HEK293 (cell line): ENCODE measurements at regions not wholly inside any gene's neighbourhood (a gene's known extent, or its start where the extent isn't known, plus 50 kb on each side); places are given as distances from the start of the nearest gene placed in this dataset.

Experiments
- CTCF ChIA-PET: fragments of 350-600 bp; formaldehyde crosslinking; extraction: SDS; loops from one replicate; lab custom pipeline; 2021; ENCODE audit warnings: antibody characterized with exemption; lab: Yijun Ruan, JAX
- POLR2A ChIA-PET: fragments of 300-600 bp; formaldehyde crosslinking; extraction: SDS; loops from one replicate; lab custom pipeline; 2020; ENCODE audit warnings: antibody characterized with exemption, inconsistent platforms; lab: Yijun Ruan, JAX
- H3K27ac ChIP-seq: fragments of 200-500 bp; sonication (Bioruptor generic); 2 replicates; pipeline ENCODE4 v1.5.1; 2014; ENCODE audit warnings: low read depth, low read length, control low read depth, inconsistent platforms; ENCODE audit errors: extremely low read depth
- H3K36me3 ChIP-seq, 2 experiments: fragments of 200-500 bp in 1 of 2; sonication (Bioruptor generic) in 1 of 2; 1 replicate in 1 of 2; 2 replicates in 1 of 2; pipeline ENCODE4 v1.5.1; 2014 to 2017; ENCODE audit warnings: inconsistent platforms in 2 of 2, low read length in 2 of 2; ENCODE audit not compliant: control insufficient read depth in 2 of 2, insufficient read depth in 1 of 2
- H3K4me1 ChIP-seq: fragments of 200-500 bp; sonication (Bioruptor generic); 2 replicates; pipeline ENCODE4 v1.5.1; 2014; ENCODE audit warnings: mild to moderate bottlenecking, low read length, inconsistent platforms; ENCODE audit not compliant: control insufficient read depth, insufficient read depth
- H3K4me3 ChIP-seq: 2 replicates; pipeline ENCODE4 v1.5.1; 2011; ENCODE audit warnings: low read depth, mild to moderate bottlenecking, control low read depth, low read length, moderate library complexity
- H3K9me3 ChIP-seq: fragments of 200-500 bp; sonication (Bioruptor generic); 2 replicates; pipeline ENCODE4 v1.5.1; 2014; ENCODE audit warnings: low read depth, low read length, inconsistent platforms; ENCODE audit not compliant: control insufficient read depth, insufficient read depth
- GFI1B ChIP-seq: fragments of 450-650 bp; formaldehyde crosslinking; IDR thresholded peaks from 2 replicates; pipeline ENCODE4 v1.5.1; 2016; ENCODE audit warnings: missing biosample characterization, missing genetic modification characterization
- HOXA7 ChIP-seq: sonication (generic); formaldehyde crosslinking; IDR thresholded peaks from 2 replicates; pipeline ENCODE4 v1.8.1; 2022; ENCODE audit warnings: missing genetic modification reagents, borderline replicate concordance
- INSM2 ChIP-seq: fragments of 450-650 bp; formaldehyde crosslinking; IDR thresholded peaks from 2 replicates; pipeline ENCODE4 v1.5.1; 2016; ENCODE audit warnings: missing biosample characterization, missing genetic modification characterization
- KLF7 ChIP-seq: fragments of 450-650 bp; formaldehyde crosslinking; IDR thresholded peaks from 2 replicates; pipeline ENCODE4 v1.5.1; 2016; ENCODE audit warnings: missing biosample characterization, missing genetic modification characterization, borderline replicate concordance
- OVOL3 ChIP-seq: fragments of 450-650 bp; formaldehyde crosslinking; IDR thresholded peaks from 2 replicates; pipeline ENCODE4 v1.5.1; 2016; ENCODE audit warnings: missing biosample characterization, missing genetic modification characterization
- PRDM4 ChIP-seq: fragments of 450-650 bp; formaldehyde crosslinking; IDR thresholded peaks from 2 replicates; pipeline ENCODE4 v1.5.1; 2017; ENCODE audit warnings: missing biosample characterization, missing genetic modification characterization
- RBAK ChIP-seq: fragments of 450-650 bp; formaldehyde crosslinking; IDR thresholded peaks from 2 replicates; pipeline ENCODE4 v1.5.1; 2016; ENCODE audit warnings: missing biosample characterization, missing genetic modification characterization
- SETDB1 ChIP-seq: IDR thresholded peaks from one replicate; pipeline ENCODE4 v1.6.1; 2017; ENCODE audit warnings: mild to moderate bottlenecking, low read length, moderate library complexity, mixed read lengths; ENCODE audit not compliant: insufficient read length
- SP7 ChIP-seq: fragments of 450-650 bp; formaldehyde crosslinking; IDR thresholded peaks from 2 replicates; pipeline ENCODE4 v1.5.1; 2016; ENCODE audit warnings: missing biosample characterization, missing genetic modification characterization
- YY2 ChIP-seq: fragments of 450-650 bp; formaldehyde crosslinking; IDR thresholded peaks from 2 replicates; pipeline ENCODE4 v1.5.1; 2016; ENCODE audit warnings: missing biosample characterization, missing genetic modification characterization
- ZBTB8A ChIP-seq: fragments of 450-650 bp; formaldehyde crosslinking; IDR thresholded peaks from 2 replicates; pipeline ENCODE4 v1.5.1; 2016; ENCODE audit warnings: missing biosample characterization, missing genetic modification characterization
- ZNF133 ChIP-seq: fragments of 450-650 bp; formaldehyde crosslinking; IDR thresholded peaks from 2 replicates; pipeline ENCODE4 v1.5.1; 2016; ENCODE audit warnings: missing biosample characterization, missing genetic modification characterization
- ZNF184 ChIP-seq: fragments of 450-650 bp; IDR thresholded peaks from 2 replicates; pipeline ENCODE4 v1.5.1; 2018; ENCODE audit warnings: missing biosample characterization, mild to moderate bottlenecking, missing genetic modification characterization
- ZNF19 ChIP-seq: fragments of 450-650 bp; formaldehyde crosslinking; IDR thresholded peaks from 2 replicates; pipeline ENCODE4; 2016; ENCODE audit warnings: missing biosample characterization, missing genetic modification characterization, low read depth
- ZNF221 ChIP-seq: fragments of 450-650 bp; formaldehyde crosslinking; IDR thresholded peaks from 2 replicates; pipeline ENCODE4 v1.5.1; 2017; ENCODE audit warnings: missing biosample characterization, missing genetic modification characterization, borderline replicate concordance
- ZNF239 ChIP-seq: fragments of 450-650 bp; formaldehyde crosslinking; IDR thresholded peaks from 2 replicates; pipeline ENCODE4 v1.5.1; 2016; ENCODE audit warnings: missing biosample characterization, missing genetic modification characterization
- ZNF24 ChIP-seq: fragments of 450-650 bp; formaldehyde crosslinking; IDR thresholded peaks from 2 replicates; pipeline ENCODE4 v1.5.1; 2016; ENCODE audit warnings: missing biosample characterization, missing genetic modification characterization
- ZNF335 ChIP-seq: fragments of 450-650 bp; formaldehyde crosslinking; conservative IDR thresholded peaks from 2 replicates; pipeline ENCODE4 v1.5.1; 2016; ENCODE audit warnings: missing biosample characterization, missing genetic modification characterization
- ZNF366 ChIP-seq: fragments of 450-650 bp; formaldehyde crosslinking; conservative IDR thresholded peaks from 2 replicates; pipeline ENCODE4 v1.5.1; 2016; ENCODE audit warnings: missing biosample characterization, missing genetic modification characterization
- ZNF391 ChIP-seq: fragments of 450-650 bp; formaldehyde crosslinking; IDR thresholded peaks from 2 replicates; pipeline ENCODE4 v1.5.1; 2016; ENCODE audit warnings: low read depth, missing biosample characterization, missing genetic modification characterization, borderline replicate concordance
- ZNF398 ChIP-seq: fragments of 450-650 bp; formaldehyde crosslinking; IDR thresholded peaks from 2 replicates; pipeline ENCODE4 v1.5.1; 2017; ENCODE audit warnings: missing biosample characterization, missing genetic modification characterization
- ZNF501 ChIP-seq: fragments of 450-650 bp; formaldehyde crosslinking; IDR thresholded peaks from 2 replicates; pipeline ENCODE4 v1.5.1; 2016; ENCODE audit warnings: missing biosample characterization, missing genetic modification characterization
- ZNF514 ChIP-seq: fragments of 450-650 bp; formaldehyde crosslinking; IDR thresholded peaks from 2 replicates; pipeline ENCODE4 v1.5.1; 2016; ENCODE audit warnings: missing biosample characterization, missing genetic modification characterization
- ZNF544 ChIP-seq: fragments of 450-650 bp; formaldehyde crosslinking; IDR thresholded peaks from 2 replicates; pipeline ENCODE4 v1.5.0; 2017; ENCODE audit warnings: missing biosample characterization, missing genetic modification characterization
- ZNF558 ChIP-seq: fragments of 450-650 bp; formaldehyde crosslinking; IDR thresholded peaks from 2 replicates; pipeline ENCODE4 v1.5.1; 2016; ENCODE audit warnings: missing biosample characterization, missing genetic modification characterization
- ZNF610 ChIP-seq: fragments of 450-650 bp; formaldehyde crosslinking; IDR thresholded peaks from 2 replicates; pipeline ENCODE4 v1.5.1; 2016; ENCODE audit warnings: missing biosample characterization, missing genetic modification characterization, borderline replicate concordance
- ZNF645 ChIP-seq: fragments of 450-650 bp; formaldehyde crosslinking; IDR thresholded peaks from 2 replicates; pipeline ENCODE4; 2016; ENCODE audit warnings: missing biosample characterization, missing genetic modification characterization
- ZNF664 ChIP-seq: fragments of 450-650 bp; formaldehyde crosslinking; IDR thresholded peaks from 2 replicates; pipeline ENCODE4 v1.5.1; 2016; ENCODE audit warnings: missing biosample characterization, missing genetic modification characterization
- ZNF677 ChIP-seq: fragments of 450-650 bp; IDR thresholded peaks from 2 replicates; pipeline ENCODE4 v1.5.0; 2018; ENCODE audit warnings: missing biosample characterization, mild to moderate bottlenecking, missing genetic modification characterization, moderate library complexity
- ZSCAN30 ChIP-seq: fragments of 450-650 bp; IDR thresholded peaks from 2 replicates; pipeline ENCODE4 v1.5.1; 2018; ENCODE audit warnings: missing biosample characterization, mild to moderate bottlenecking, missing genetic modification characterization, moderate library complexity
- ZXDB ChIP-seq: fragments of 450-650 bp; formaldehyde crosslinking; IDR thresholded peaks from 2 replicates; pipeline ENCODE4 v1.5.1; 2016; ENCODE audit warnings: missing biosample characterization, missing genetic modification characterization

- no peaks in the 10 kb centered on the region for H3K4me1 ChIP-seq
- no peaks in the 10 kb centered on the region for H3K36me3 ChIP-seq
- no peaks in the 10 kb centered on the region; the same call in 1 of the 2 replicates for H3K9me3 ChIP-seq
- POLR2A ChIA-PET: no interaction called here
- no peak overlapping the region for H3K4me3 ChIP-seq
- CTCF ChIA-PET: no interaction called here
- TF ChIP-seq ZNF645 (tag by site-specific recombination) (no peak), ZNF677 (tag by site-specific recombination) (no peak), ZNF610 (tag by site-specific recombination) (no peak), ZNF544 (tag by site-specific recombination) (no peak), ZNF24 (tag by site-specific recombination) (no peak), ZNF133 (tag by site-specific recombination) (no peak), ZNF335 (tag by site-specific recombination) (no peak), ZNF391 (tag by site-specific recombination) (no peak), ZNF239 (tag by site-specific recombination) (no peak), ZNF514 (tag by site-specific recombination) (no peak), INSM2 (tag by site-specific recombination) (no peak), ZSCAN30 (tag by site-specific recombination) (no peak), ZNF398 (tag by site-specific recombination) (no peak), ZNF558 (tag by site-specific recombination) (no peak), ZNF221 (tag by site-specific recombination) (no peak), YY2 (tag by site-specific recombination) (no peak), ZXDB (tag by site-specific recombination) (no peak)
- no peak overlapping the region for H3K27ac ChIP-seq
Measured at GRCh38 chrX:98412058-98412457, 1528.3 kb downstream of the RPA4 start.

- H3K27ac ChIP-seq: no peak overlapping the region
- ChIA-PET CTCF (no interaction called here), POLR2A (no interaction called here)
- H3K4me1 ChIP-seq: no peaks in the 10 kb centered on the region
- no peaks in the 10 kb centered on the region for H3K36me3 ChIP-seq
- no peak overlapping the region for H3K4me3 ChIP-seq
- no peaks in the 10 kb centered on the region for H3K9me3 ChIP-seq
- no peak for TF ChIP-seq ZSCAN30 (tag by site-specific recombination)
- no peak for TF ChIP-seq ZNF501 (tag by site-specific recombination)
- no peak for TF ChIP-seq GFI1B (tag by site-specific recombination)
- TF ChIP-seq ZNF19 (tag by site-specific recombination): no peak
- TF ChIP-seq KLF7 (tag by site-specific recombination): no peak
- no peak for TF ChIP-seq RBAK
- TF ChIP-seq SETDB1: no peak
- no peak for TF ChIP-seq ZNF664 (tag by site-specific recombination)
- TF ChIP-seq ZNF366 (tag by site-specific recombination): no peak
- no peak for TF ChIP-seq PRDM4
- no peak for TF ChIP-seq ZBTB8A (tag by site-specific recombination)
- TF ChIP-seq OVOL3 (tag by site-specific recombination): no peak
- no peak for TF ChIP-seq ZNF184 (tag by site-specific recombination)
- no peak for TF ChIP-seq SP7
- TF ChIP-seq HOXA7 (CRISPR knock-in tag): no peak
Measured at GRCh38 chrX:98422536-98422935, 1538.8 kb downstream of the RPA4 start.
